Neuronal stem cell (in vitro differentiated cells): ENCODE measurements at regions not wholly inside any gene's neighbourhood (a gene's known extent, or its start where the extent isn't known, plus 50 kb on each side); places are given as distances from the start of the nearest gene placed in this dataset.
"Not testable (repeated sequence)": the region's sequence is repeated elsewhere in the genome, so short reads cannot be mapped to it uniquely, and the experiment has no call there.

Source experiments
- DNase-seq: peaks from one replicate; pipeline ENCODE4 v3.0.0-alpha.2; 2013; ENCODE audit warnings: low spot score
- H2AFZ ChIP-seq: one replicate; pipeline ENCODE4 v1.6.1; 2013; ENCODE audit warnings: mild to moderate bottlenecking, low read length, inconsistent platforms
- H2AK5ac ChIP-seq: 2 replicates; pipeline ENCODE4 v1.6.1; 2013; ENCODE audit warnings: low read depth, mild to moderate bottlenecking, inconsistent platforms, low read length, moderate library complexity, mixed read lengths
- H2BK120ac ChIP-seq: 2 replicates; pipeline ENCODE4 v1.6.1; 2013; ENCODE audit warnings: low read depth, mild to moderate bottlenecking, inconsistent platforms, low read length, moderate library complexity, mixed read lengths
- H2BK12ac ChIP-seq: one replicate; pipeline ENCODE4 v1.6.1; 2013; ENCODE audit warnings: low read length, inconsistent platforms
- H2BK15ac ChIP-seq: 2 replicates; pipeline ENCODE4 v1.6.1; 2013; ENCODE audit warnings: mild to moderate bottlenecking, low read length, inconsistent platforms, mixed read lengths
- H2BK5ac ChIP-seq: one replicate; pipeline ENCODE4 v1.6.1; 2013; ENCODE audit warnings: inconsistent platforms, mild to moderate bottlenecking, low read length, moderate library complexity
- H3K14ac ChIP-seq: one replicate; pipeline ENCODE4 v1.6.1; 2013; ENCODE audit warnings: low read length, inconsistent platforms
- H3K18ac ChIP-seq: 2 replicates; pipeline ENCODE4 v1.6.1; 2013; ENCODE audit warnings: low read length, inconsistent platforms
- H3K23ac ChIP-seq: 2 replicates; pipeline ENCODE4 v1.6.1; 2013; ENCODE audit warnings: low read depth, mild to moderate bottlenecking, mixed read lengths, low read length, inconsistent platforms; ENCODE audit not compliant: poor library complexity
- H3K27ac ChIP-seq: replicated peaks from 3 replicates; pipeline ENCODE4 v1.5.1; 2013; ENCODE audit warnings: low read length, inconsistent platforms
- H3K27me3 ChIP-seq, 3 experiments: 2 replicates each; pipeline ENCODE4 v1.6.1; 2013; ENCODE audit warnings: low read length in 3 of 3, mild to moderate bottlenecking in 2 of 3, inconsistent platforms in 1 of 3, low read depth in 1 of 3, mixed read lengths in 1 of 3, moderate library complexity in 1 of 3; ENCODE audit not compliant: control insufficient read depth in 3 of 3, insufficient read depth in 3 of 3
- H3K36me3 ChIP-seq, 2 donors: replicated peaks in 1 of 2; 2 replicates each; pipeline ENCODE4 v1.6.1; 2013; ENCODE audit warnings: low read length in 2 of 2; ENCODE audit not compliant: control insufficient read depth in 2 of 2, insufficient read depth in 2 of 2
- H3K4ac ChIP-seq: 2 replicates; pipeline ENCODE4 v1.6.1; 2013; ENCODE audit warnings: inconsistent platforms, mild to moderate bottlenecking, low read length, moderate library complexity
- H3K4me1 ChIP-seq, 2 donors: 1 replicate in 1 of 2; 2 replicates in 1 of 2; pipeline ENCODE4 v1.6.1; 2013; ENCODE audit warnings: low read length in 2 of 2, low read depth in 1 of 2; ENCODE audit not compliant: control insufficient read depth in 2 of 2, insufficient read depth in 1 of 2
- H3K4me2 ChIP-seq: one replicate; pipeline ENCODE4 v1.6.1; 2013; ENCODE audit warnings: mild to moderate bottlenecking, low read length, inconsistent platforms; ENCODE audit not compliant: insufficient read depth, poor library complexity, severe bottlenecking
- H3K4me3 ChIP-seq, 2 donors: 2 replicates each; pipeline ENCODE4 v1.5.1; 2013; ENCODE audit warnings: low read length in 2 of 2, mild to moderate bottlenecking in 2 of 2, inconsistent platforms in 1 of 2, moderate library complexity in 1 of 2
- H3K79me1 ChIP-seq: one replicate; pipeline ENCODE4 v1.6.1; 2013; ENCODE audit warnings: low read depth, mild to moderate bottlenecking, inconsistent platforms, low read length, moderate library complexity
- H3K9ac ChIP-seq: one replicate; pipeline ENCODE4 v1.6.1; 2013; ENCODE audit warnings: mild to moderate bottlenecking, low read depth, low read length, inconsistent platforms; ENCODE audit not compliant: poor library complexity
- H3K9me3 ChIP-seq, 2 donors: replicated peaks in 1 of 2; 2 replicates each; pipeline versions ENCODE3 to v1.6.1; 2013; ENCODE audit warnings: low read length in 2 of 2, mild to moderate bottlenecking in 2 of 2, inconsistent platforms in 1 of 2, low read depth in 1 of 2, mixed read lengths in 1 of 2, moderate library complexity in 1 of 2; ENCODE audit not compliant: control insufficient read depth in 2 of 2, insufficient read depth in 1 of 2
- H4K8ac ChIP-seq: one replicate; pipeline ENCODE4 v1.6.1; 2013; ENCODE audit warnings: low read depth, mild to moderate bottlenecking, inconsistent platforms, low read length, moderate library complexity
- H4K91ac ChIP-seq: one replicate; pipeline ENCODE4 v1.6.1; 2013; ENCODE audit warnings: low read length, low read depth, mild to moderate bottlenecking, inconsistent platforms; ENCODE audit not compliant: poor library complexity
- WGBS, 2 donors: extraction: QIAGEN DNeasy Blood & Tissue Kit; methylation state at CpG; one replicate each; pipeline ENCODE4 v1.1.7; 2013; ENCODE audit warnings: missing lambda C conversion rate in 2 of 2, mixed read lengths in 1 of 2; ENCODE audit not compliant: insufficient read length in 2 of 2, insufficient replicate concordance in 1 of 2; ENCODE audit errors: extremely low coverage in 2 of 2; 5-methylcytosine and 5-hydroxymethylcytosine counted together

- not testable (repeated sequence) for H2BK120ac ChIP-seq, H2BK15ac ChIP-seq, H3K4me1 ChIP-seq, DNase-seq, H3K27me3 ChIP-seq, H3K9me3 ChIP-seq, H3K79me1 ChIP-seq, H3K23ac ChIP-seq, H3K36me3 ChIP-seq, H4K91ac ChIP-seq, H2AFZ ChIP-seq, H2AK5ac ChIP-seq, H2BK5ac ChIP-seq, H3K9ac ChIP-seq, H3K4ac ChIP-seq, H3K18ac ChIP-seq, H3K27ac ChIP-seq, H3K4me3 ChIP-seq, H4K8ac ChIP-seq, H3K14ac ChIP-seq, H2BK12ac ChIP-seq, H3K4me2 ChIP-seq
- no CpG with 5 or more reads among the region's 14 CpGs for WGBS, 2 donors
These were observed 208.4 kb downstream of the LAT start for GRCh38 chr16:29193248-29193574.

- no peak overlapping the region for H3K18ac ChIP-seq
- H2AFZ ChIP-seq = no peak overlapping the region
- no peaks in the 10 kb centered on the region for H3K36me3 ChIP-seq
- no CpG with 5 or more reads among the region's 17 CpGs for WGBS, 2 donors
- H3K27ac ChIP-seq = no peak overlapping the region
- no peaks in the 10 kb centered on the region for H3K27me3 ChIP-seq
- DNase-seq = no peak
- H3K14ac ChIP-seq = peak overlapping the region; percentile 99
- no peak overlapping the region for H2BK5ac ChIP-seq
- no peaks in the 10 kb centered on the region for H3K9me3 ChIP-seq
- H3K4me2 ChIP-seq = no peak overlapping the region
- no peaks in the 10 kb centered on the region for H3K4me1 ChIP-seq
- H3K23ac ChIP-seq = no peak overlapping the region
- H3K9ac ChIP-seq = no peak overlapping the region
- H3K4ac ChIP-seq = no peak overlapping the region
- H2BK12ac ChIP-seq = peak overlapping the region; percentile 10
- no peak overlapping the region for H2BK120ac ChIP-seq
- no peaks in the 10 kb centered on the region for H3K79me1 ChIP-seq
- H4K91ac ChIP-seq = no peak overlapping the region
- no peak overlapping the region for H2BK15ac ChIP-seq
- H2AK5ac ChIP-seq = no peak overlapping the region
- H3K4me3 ChIP-seq = no peak overlapping the region
- H4K8ac ChIP-seq = no peak overlapping the region
These were observed 207.7 kb downstream of the LAT start for GRCh38 chr16:29192329-29193247.

- not testable (repeated sequence) for H3K27ac ChIP-seq, H3K4me1 ChIP-seq, H3K27me3 ChIP-seq, H3K9me3 ChIP-seq, H2BK5ac ChIP-seq, H4K91ac ChIP-seq, H2BK12ac ChIP-seq, H3K4me2 ChIP-seq, H4K8ac ChIP-seq, H3K23ac ChIP-seq, H2BK15ac ChIP-seq, H3K9ac ChIP-seq, H2AFZ ChIP-seq, H3K4ac ChIP-seq, H3K36me3 ChIP-seq, H3K79me1 ChIP-seq, DNase-seq, H2BK120ac ChIP-seq, H3K18ac ChIP-seq, H3K4me3 ChIP-seq
- Histone ChIP-seq H3K14ac (peak overlapping the region; percentile 21), H2AK5ac (peak overlapping the region; percentile 37)
- WGBS, 2 donors = no CpG with 5 or more reads among the region's 12 CpGs
These were observed 206.9 kb downstream of the LAT start for GRCh38 chr16:29191636-29192180.

GRCh38 chr16:29190553-29191431, 205.9 kb downstream of the LAT start:
- H3K9ac ChIP-seq, H2BK12ac ChIP-seq, H3K4me3 ChIP-seq, DNase-seq, H3K14ac ChIP-seq, H3K23ac ChIP-seq, H3K18ac ChIP-seq, H2BK120ac ChIP-seq, H3K27me3 ChIP-seq, H2AFZ ChIP-seq, H3K4ac ChIP-seq, H3K79me1 ChIP-seq, H3K9me3 ChIP-seq, H3K27ac ChIP-seq, H3K36me3 ChIP-seq, H2BK5ac ChIP-seq, H2BK15ac ChIP-seq, H3K4me2 ChIP-seq, H2AK5ac ChIP-seq, H3K4me1 ChIP-seq, H4K91ac ChIP-seq, H4K8ac ChIP-seq: not testable (repeated sequence)
- no CpG with 5 or more reads among the region's 19 CpGs for WGBS, 2 donors
